ENCODE measurements at regions not wholly inside any gene's neighbourhood (a gene's known extent, or its start where the extent isn't known, plus 50 kb on each side); places are given as distances from the start of the nearest gene placed in this dataset.

DNA sequence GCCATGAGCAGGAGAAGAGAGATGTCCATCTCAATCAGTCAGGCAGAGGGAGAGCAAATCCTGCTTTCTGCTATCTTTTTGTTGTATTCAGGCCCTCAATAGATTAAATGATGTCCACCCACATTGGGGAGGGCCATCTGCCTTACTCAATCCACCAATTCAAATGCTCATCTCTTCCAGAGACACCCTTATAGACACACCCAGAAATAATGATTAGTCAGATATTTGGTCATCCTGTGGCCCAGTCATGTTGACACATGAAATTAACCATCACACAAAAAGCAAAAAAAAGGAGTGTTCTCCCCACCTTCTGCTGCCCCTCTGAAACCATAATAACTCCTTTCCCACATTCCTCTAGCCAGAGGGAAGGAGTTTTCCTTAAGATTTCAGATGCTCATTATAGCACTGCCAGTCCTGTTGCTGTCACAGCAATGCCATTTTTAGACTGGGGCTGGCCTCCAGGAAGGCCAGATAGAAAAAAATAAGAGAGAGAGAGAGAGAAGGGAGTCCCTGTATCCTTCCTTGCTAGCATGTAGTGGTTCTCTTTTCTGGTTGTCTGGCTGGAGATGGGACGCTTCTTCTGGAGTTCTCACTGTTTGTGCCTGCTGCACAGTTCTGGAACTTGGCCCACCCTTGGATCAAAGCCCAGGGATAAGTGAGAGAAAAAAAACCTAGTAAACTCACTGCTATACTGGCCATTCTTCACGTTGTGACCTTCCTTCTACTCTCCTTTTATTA, 177.7 kb downstream of the RBM46 start:
- Histone ChIP-seq H3K36me3 (replicated peaks in 1 of 2; ENCODE audit: insufficient read depth in 1 of 2, low read depth in 2 of 2) (no peaks in the 10 kb centered on the region), H3K4me3 (no peak overlapping the region), H3K27ac (no peak overlapping the region), H3K27me3 (no peaks in the 10 kb centered on the region), H3K9me3 (no peaks in the 10 kb centered on the region), H3K4me1 (peaks cover 7% of the 10 kb centered on the region)
- peak; percentile 44 to 87 (median 54) for DNase-seq
- TF ChIP-seq POLR2A (IDR thresholded peaks at IDR 0.05) = no peak
- TF ChIP-seq, protein P1, sequence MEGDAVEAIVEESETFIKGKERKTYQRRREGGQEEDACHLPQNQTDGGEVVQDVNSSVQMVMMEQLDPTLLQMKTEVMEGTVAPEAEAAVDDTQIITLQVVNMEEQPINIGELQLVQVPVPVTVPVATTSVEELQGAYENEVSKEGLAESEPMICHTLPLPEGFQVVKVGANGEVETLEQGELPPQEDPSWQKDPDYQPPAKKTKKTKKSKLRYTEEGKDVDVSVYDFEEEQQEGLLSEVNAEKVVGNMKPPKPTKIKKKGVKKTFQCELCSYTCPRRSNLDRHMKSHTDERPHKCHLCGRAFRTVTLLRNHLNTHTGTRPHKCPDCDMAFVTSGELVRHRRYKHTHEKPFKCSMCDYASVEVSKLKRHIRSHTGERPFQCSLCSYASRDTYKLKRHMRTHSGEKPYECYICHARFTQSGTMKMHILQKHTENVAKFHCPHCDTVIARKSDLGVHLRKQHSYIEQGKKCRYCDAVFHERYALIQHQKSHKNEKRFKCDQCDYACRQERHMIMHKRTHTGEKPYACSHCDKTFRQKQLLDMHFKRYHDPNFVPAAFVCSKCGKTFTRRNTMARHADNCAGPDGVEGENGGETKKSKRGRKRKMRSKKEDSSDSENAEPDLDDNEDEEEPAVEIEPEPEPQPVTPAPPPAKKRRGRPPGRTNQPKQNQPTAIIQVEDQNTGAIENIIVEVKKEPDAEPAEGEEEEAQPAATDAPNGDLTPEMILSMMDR (IDR thresholded peaks at IDR 0.05) = no peak
- intact Hi-C loops (cut with DNase I) = no loop called here
- no peak for ATAC-seq
- WGBS, 2 donors = 8% methylated on average over 2 of the region's 2 CpGs

DNA sequence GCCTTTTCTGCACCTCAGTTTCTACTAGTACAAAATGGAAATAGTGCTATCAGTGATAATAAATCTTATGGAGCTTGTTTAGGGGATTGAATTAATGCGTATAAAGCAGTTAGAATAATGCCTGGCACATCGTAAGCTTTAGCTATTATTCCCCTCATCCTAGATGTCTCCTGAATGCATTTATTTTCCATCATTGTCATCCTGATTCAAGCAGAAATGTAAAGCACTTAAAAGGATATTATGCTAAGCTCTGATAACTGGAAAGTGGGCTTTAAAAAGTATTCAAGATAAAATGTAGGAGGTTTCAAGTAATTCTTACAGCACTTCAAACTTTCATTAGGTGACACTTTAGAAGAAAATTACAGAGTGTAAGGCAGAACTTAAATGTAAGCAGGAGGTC, 178.7 kb downstream of the RBM46 start:
- ATAC-seq (no peak), DNase-seq (no peak)
- H3K4me3 ChIP-seq = no peak overlapping the region
- H3K27me3 ChIP-seq = no peaks in the 10 kb centered on the region
- intact Hi-C loops (cut with DNase I) = no loop called here
- H3K36me3 ChIP-seq (replicated peaks in 1 of 2; ENCODE audit: insufficient read depth in 1 of 2, low read depth in 2 of 2) = no peaks in the 10 kb centered on the region
- no peaks in the 10 kb centered on the region for H3K9me3 ChIP-seq
- H3K27ac ChIP-seq = no peak overlapping the region
- 85 to 86% methylated on average over 2 of the region's 2 CpGs for WGBS, 2 donors
- H3K4me1 ChIP-seq = peaks cover 7% of the 10 kb centered on the region
- TF ChIP-seq POLR2A (IDR thresholded peaks at IDR 0.05) = no peak
- TF ChIP-seq, protein P1 (IDR thresholded peaks at IDR 0.05) = no peak

DNA sequence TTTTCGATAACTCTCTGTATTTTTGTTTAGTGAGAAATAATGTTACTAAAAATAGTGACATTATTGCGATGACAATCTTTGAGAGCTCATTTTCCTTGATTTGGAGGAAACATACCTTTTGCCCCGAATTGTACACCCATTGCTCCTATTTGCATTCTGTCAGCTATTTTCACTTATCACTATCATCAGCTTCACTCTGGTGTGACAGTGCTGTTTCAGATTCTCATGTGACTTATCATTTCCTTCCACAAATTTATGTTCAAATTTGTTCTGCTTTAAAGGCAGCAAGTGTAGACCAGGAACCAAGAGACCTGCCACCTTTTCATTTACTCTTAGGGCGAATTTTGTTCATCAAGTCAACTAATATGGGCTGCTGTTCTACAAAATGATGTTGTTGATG, 179.4 kb downstream of the RBM46 start:
- TF ChIP-seq, protein P1 (IDR thresholded peaks at IDR 0.05) = no peak
- TF ChIP-seq POLR2A (IDR thresholded peaks at IDR 0.05) = no peak
- Histone ChIP-seq H3K36me3 (replicated peaks in 1 of 2; ENCODE audit: insufficient read depth in 1 of 2, low read depth in 2 of 2) (no peaks in the 10 kb centered on the region), H3K27ac (no peak overlapping the region), H3K27me3 (no peaks in the 10 kb centered on the region), H3K4me1 (peaks cover 7% of the 10 kb centered on the region), H3K9me3 (no peaks in the 10 kb centered on the region), H3K4me3 (no peak overlapping the region)
- ATAC-seq (no peak), DNase-seq (no peak)
- 83 to 89% methylated on average over 4 of the region's 4 CpGs for WGBS, 2 donors
- intact Hi-C loops (cut with DNase I) = no loop called here

DNA sequence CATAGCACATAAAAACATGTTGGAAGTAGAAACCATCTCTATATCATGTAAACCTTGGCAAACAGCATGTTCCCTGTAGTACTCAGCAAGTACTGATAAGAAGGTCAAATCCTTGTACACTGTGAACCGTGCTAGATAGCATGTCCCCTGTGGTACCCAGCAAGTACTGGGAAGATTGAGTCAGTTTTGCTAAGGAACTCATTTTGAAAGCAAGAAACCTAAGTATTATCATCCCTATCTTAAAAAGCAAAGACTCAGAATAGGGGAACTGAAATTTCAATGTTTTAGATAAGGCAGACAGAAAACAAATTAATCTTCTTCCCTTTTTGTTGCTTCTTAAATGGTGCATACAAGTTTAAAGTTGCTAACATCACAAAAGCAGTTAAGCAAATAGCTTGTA, 180.2 kb downstream of the RBM46 start:
- intact Hi-C loops (cut with DNase I) = no loop called here
- Histone ChIP-seq H3K4me3 (no peak overlapping the region), H3K4me1 (peaks cover 7% of the 10 kb centered on the region), H3K27ac (no peak overlapping the region), H3K36me3 (replicated peaks in 1 of 2; ENCODE audit: insufficient read depth in 1 of 2, low read depth in 2 of 2) (no peaks in the 10 kb centered on the region), H3K27me3 (no peaks in the 10 kb centered on the region), H3K9me3 (no peaks in the 10 kb centered on the region)
- ATAC-seq (no peak), DNase-seq (no peak)
- TF ChIP-seq, protein P1 (IDR thresholded peaks at IDR 0.05) = no peak
- no peak for TF ChIP-seq POLR2A (IDR thresholded peaks at IDR 0.05)
- WGBS, 2 donors = 11 to 18% methylated on average over 1 of the region's 1 CpG
